ENCODE measurements at regions not wholly inside any gene's neighbourhood (a gene's known extent, or its start where the extent isn't known, plus 50 kb on each side); places are given as distances from the start of the nearest gene placed in this dataset.
"Not testable (repeated sequence)": the region's sequence is repeated elsewhere in the genome, so short reads cannot be mapped to it uniquely, and the experiment has no call there.

- DNase-seq = no peak
Observed at GRCh38 chr14:89743828-89744227, 210.7 kb downstream of the EFCAB11 start.

- no peak for DNase-seq
Observed at GRCh38 chr14:89740241-89740640, 214.3 kb downstream of the EFCAB11 start.

- no peak for DNase-seq
Observed at GRCh38 chr14:89736881-89737280, 217.6 kb downstream of the EFCAB11 start.

GRCh38 chr14:89731396-89731933 is 223.1 kb downstream of the EFCAB11 start:
- no peak for DNase-seq

- peak; percentile 35 for DNase-seq
Observed at GRCh38 chr14:89730687-89731086, 223.8 kb downstream of the EFCAB11 start.

- no peak for DNase-seq
Observed at GRCh38 chr14:89728964-89729363, 225.6 kb downstream of the EFCAB11 start.

- DNase-seq = not testable (repeated sequence)
Observed at GRCh38 chr14:89726226-89726625, 228.3 kb downstream of the EFCAB11 start.

- DNase-seq = no peak
Observed at GRCh38 chr14:89724628-89724960, 229.9 kb downstream of the EFCAB11 start.

- DNase-seq = no peak
Observed at GRCh38 chr14:89723930-89724627, 230.5 kb downstream of the EFCAB11 start.

GRCh38 chr14:89721956-89722355 is 232.6 kb downstream of the EFCAB11 start:
- DNase-seq = no peak

GRCh38 chr14:89720741-89721729 is 233.5 kb downstream of the EFCAB11 start:
- DNase-seq = peak; percentile 9

- DNase-seq = no peak
Observed at GRCh38 chr14:89720076-89720687, 234.3 kb downstream of the EFCAB11 start.

- DNase-seq = no peak
Observed at GRCh38 chr14:89719366-89720075, 235.0 kb downstream of the EFCAB11 start.

GRCh38 chr14:89708982-89709625 is 245.4 kb downstream of the EFCAB11 start:
- no peak for DNase-seq

GRCh38 chr14:89707086-89707485 is 247.4 kb downstream of the EFCAB11 start:
- no peak for DNase-seq

GRCh38 chr14:89702876-89703200 is 251.7 kb downstream of the EFCAB11 start:
- DNase-seq = no peak

GRCh38 chr14:89702073-89702875 is 252.3 kb downstream of the EFCAB11 start:
- peak; percentile 34 for DNase-seq

GRCh38 chr14:89701211-89702043 is 253.1 kb downstream of the EFCAB11 start:
- peak; percentile 76 for DNase-seq

- no peak for DNase-seq
Observed at GRCh38 chr14:89700801-89701200, 253.7 kb downstream of the EFCAB11 start.

GRCh38 chr14:89699071-89699470 is 255.5 kb downstream of the EFCAB11 start:
- no peak for DNase-seq
